Activated CD8-positive, alpha-beta memory T cell treated with anti-CD3 and anti-CD28 coated beads for 36 hours (primary cell): ENCODE measurements at regions not wholly inside any gene's neighbourhood (a gene's known extent, or its start where the extent isn't known, plus 50 kb on each side); places are given as distances from the start of the nearest gene placed in this dataset.

Source experiments
- CTCF ChIA-PET: fragments of 350-600 bp; sonication (Branson Sonifier 250); formaldehyde crosslinking; loops from one replicate; lab custom pipeline; 2021; ENCODE audit warnings: antibody characterized with exemption; lab: Charles Lee
- POLR2A ChIA-PET: fragments of 350-600 bp; sonication (Branson Sonifier 250); formaldehyde crosslinking; loops from one replicate; lab custom pipeline; 2021; ENCODE audit warnings: antibody characterized with exemption; lab: Charles Lee

GRCh38 chr13:90070362-90070761 lies 1277.1 kb upstream of the MIR17HG start:
- ChIA-PET CTCF (no interaction called here), POLR2A (no interaction called here)

GRCh38 chr13:90070837-90071525 lies 1276.5 kb upstream of the MIR17HG start:
- CTCF ChIA-PET = no interaction called here
- POLR2A ChIA-PET = no interaction called here

- ChIA-PET POLR2A (no interaction called here), CTCF (no interaction called here)
Observed at GRCh38 chr13:90084684-90085290, 1262.7 kb upstream of the MIR17HG start.

- ChIA-PET POLR2A (no interaction called here), CTCF (no interaction called here)
Observed at GRCh38 chr13:90089051-90089450, 1258.4 kb upstream of the MIR17HG start.

DNA sequence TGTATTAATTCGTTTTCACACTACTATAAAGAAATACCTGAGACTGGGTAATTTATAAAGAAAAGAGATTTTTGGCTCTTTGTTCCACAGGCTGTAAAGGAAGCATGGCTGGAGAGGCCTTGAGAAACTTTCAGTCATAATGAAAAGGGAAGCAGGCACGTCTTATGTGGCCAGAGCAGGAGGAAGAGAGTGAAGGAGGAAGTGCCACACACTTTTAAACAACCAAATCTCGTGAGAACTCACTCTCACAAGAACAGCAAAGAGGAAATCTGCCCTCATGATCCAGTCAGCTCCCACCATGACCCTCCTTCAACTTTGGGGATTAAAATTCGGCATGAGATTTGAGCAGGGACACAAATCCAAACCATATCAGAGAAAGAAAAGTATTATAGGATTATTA lies 1255.9 kb upstream of the MIR17HG start:
- POLR2A ChIA-PET = no interaction called here
- CTCF ChIA-PET = no interaction called here

DNA sequence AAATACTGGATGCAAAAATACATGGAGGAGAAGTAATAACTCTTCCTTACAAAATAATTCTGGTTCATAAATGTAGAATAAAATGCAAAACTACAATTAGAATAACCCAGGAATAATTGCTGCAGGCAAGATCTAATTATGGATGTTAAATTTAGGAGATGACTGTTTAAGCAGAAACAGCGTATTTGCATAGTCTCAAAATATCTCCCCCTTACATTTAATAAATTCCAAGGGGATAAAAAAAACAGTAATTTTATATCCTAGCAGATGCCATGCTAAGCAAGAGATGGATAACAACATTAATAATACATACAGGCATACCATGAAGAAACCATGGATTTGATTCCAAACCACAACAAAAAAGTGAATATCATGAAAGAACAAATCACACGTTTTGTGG lies 1253.1 kb upstream of the MIR17HG start:
- POLR2A ChIA-PET = no interaction called here

DNA sequence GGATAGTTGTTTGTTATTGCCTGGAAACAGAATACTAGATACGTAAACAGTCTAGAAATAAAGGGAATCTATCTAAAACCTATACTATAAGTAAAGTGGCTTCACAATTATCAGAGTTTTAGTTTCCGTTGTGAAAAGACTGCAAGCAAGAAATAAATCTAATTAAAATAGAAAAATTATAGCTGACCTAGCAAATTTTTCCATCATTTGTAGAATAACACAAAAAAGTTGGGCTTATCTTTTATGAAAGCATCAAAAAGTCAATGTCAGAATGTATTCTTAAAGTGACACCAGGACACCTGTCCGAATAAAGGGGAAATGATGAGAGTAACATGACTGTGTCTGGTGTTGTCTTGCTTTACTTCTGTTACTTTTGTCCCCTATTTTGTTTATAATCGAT lies 1248.9 kb upstream of the MIR17HG start:
- POLR2A ChIA-PET = no interaction called here
- CTCF ChIA-PET = no interaction called here

More for the DNA sequence above, 1253.1 kb upstream of the MIR17HG start:
- CTCF ChIA-PET = no interaction called here

DNA sequence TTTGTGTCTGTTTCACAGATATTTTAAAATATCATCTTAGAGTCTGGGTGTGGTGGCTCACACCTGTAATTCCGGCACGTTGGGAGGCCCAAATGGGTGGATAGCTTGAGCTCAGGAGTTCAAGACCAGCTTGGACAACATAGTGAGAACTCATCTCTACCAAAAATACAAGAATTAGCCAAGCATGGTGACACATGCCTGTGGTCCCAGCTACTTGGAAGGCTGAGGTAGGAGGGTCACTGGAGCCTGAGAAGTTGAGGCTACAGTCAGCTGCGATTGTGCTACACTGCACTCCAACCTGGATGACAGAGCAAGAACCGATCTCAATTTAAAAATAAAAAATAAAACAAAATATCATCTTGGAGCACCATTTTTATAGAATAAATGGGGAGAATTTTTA lies 1247.6 kb upstream of the MIR17HG start:
- CTCF ChIA-PET = no interaction called here
- POLR2A ChIA-PET = no interaction called here

DNA sequence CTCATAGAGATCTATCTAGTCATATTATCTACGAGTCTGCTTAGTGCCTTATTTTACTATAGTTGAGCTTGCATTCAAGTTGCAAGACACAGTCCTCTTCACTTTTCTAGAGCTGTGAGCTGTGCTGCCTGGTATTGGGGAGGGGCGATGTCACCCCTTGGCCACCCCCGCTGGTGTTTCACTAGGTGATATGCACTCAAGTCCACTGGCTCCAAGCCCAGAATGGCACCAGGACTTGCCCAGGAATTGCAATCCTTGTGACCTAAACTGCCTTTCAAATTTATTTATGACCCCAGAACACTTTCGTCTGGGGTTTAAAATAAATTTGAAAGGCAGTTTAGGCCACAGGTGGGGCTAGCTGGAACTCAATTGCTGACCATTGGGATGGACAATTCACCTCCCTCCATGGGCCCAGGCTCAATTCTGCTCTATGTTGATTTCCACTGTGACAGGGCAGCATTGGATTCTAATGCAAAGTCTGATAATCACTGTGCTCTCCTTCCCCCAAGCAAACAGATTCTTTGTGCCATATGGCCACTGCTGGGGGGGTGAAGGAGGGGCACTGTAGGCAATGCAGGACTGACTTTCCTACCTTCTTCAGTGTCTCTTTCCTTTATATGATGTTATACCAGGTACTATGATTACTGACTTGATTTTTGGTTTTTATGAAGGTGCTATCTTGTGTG lies 1244.2 kb upstream of the MIR17HG start:
- ChIA-PET CTCF (no interaction called here), POLR2A (no interaction called here)

DNA sequence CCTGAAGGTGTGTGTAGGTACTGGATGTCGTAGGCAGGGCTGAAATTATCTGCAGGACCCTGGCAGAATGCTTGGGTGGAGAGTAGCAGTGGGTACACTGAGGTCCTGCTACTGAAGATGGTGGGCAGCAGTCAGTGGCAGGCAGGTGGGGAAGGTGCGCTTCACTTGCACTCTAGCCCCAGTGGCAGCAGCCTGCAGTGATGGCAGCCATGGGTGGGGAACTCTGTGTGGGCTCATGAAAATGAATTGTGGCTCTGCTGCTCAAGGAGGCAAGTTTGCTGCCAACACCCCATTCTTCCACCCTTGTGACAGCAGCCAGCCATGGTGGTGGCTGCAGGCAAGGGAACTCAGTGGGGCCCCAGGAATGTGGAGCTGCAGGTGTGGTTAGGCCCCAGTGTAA lies 1242.7 kb upstream of the MIR17HG start:
- ChIA-PET POLR2A (no interaction called here), CTCF (no interaction called here)

GRCh38 chr13:90105276-90105675 lies 1242.2 kb upstream of the MIR17HG start:
- ChIA-PET POLR2A (no interaction called here), CTCF (no interaction called here)

DNA sequence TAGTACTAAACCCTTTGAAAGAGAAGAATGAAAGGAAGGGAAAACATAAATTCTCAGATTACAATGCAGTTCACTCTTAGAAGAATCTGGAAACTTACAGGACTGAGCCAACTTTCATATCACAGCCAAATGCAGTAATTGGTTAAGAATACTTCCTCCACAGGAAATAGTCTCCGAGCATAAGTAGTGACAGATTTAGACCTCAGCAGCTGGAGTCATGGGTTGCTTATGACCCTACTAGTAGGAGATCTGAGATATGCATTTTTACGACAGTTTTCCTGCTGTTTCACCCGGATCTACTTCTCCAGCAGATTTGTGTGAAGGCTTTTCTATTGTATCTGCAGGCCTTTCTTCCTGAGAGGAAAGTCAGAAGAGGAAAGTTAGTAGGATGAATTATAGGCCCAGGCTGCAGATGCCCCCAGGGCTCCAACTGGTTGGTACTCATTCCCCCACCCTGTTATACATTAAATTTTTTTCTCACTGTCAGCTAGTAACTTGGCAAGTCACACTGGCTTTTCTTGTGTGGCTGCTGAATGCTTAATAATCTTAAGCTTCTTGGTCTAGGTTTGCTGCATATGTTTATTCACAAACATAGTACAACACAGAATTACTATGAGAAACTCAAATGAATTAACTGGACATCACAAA lies 1241.5 kb upstream of the MIR17HG start:
- CTCF ChIA-PET = no interaction called here

GRCh38 chr13:90107661-90108060 lies 1239.8 kb upstream of the MIR17HG start:
- POLR2A ChIA-PET = no interaction called here
- CTCF ChIA-PET = no interaction called here

More for the DNA sequence above, 1241.5 kb upstream of the MIR17HG start:
- POLR2A ChIA-PET = no interaction called here

- CTCF ChIA-PET = no interaction called here
- POLR2A ChIA-PET = no interaction called here
Observed at GRCh38 chr13:90108547-90108946, 1238.9 kb upstream of the MIR17HG start.

GRCh38 chr13:90116121-90116520 lies 1231.4 kb upstream of the MIR17HG start:
- ChIA-PET CTCF (no interaction called here), POLR2A (no interaction called here)

DNA sequence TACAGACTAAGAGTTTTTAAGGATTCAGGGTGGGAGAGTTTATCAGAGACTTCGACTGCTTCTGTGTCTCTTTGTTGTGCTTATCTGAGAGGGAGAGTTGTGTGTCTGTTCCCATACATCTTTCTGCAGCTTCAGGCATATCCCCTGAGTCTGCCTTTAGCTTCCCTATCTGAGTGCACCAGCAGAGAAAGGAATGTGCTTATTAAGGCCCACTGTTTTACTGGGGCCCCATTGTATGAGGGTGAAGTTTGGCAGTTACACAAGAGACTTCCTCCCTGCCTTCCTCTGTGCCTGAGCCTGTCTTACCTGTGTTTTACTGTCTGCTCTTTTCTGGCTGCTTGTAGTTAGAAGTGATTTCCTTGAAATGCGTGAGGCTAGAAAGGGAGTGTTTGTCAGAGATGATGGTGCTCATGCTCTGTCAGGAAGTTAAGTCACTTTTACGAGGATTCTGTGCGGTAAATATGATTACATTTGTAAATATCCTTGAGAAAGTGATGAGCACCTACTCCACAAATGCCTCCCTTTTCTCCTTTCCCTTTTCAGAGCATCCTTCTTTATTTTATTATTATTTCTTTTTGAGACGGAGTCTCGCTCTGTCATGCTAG lies 1228.9 kb upstream of the MIR17HG start:
- POLR2A ChIA-PET = no interaction called here
- CTCF ChIA-PET = no interaction called here

DNA sequence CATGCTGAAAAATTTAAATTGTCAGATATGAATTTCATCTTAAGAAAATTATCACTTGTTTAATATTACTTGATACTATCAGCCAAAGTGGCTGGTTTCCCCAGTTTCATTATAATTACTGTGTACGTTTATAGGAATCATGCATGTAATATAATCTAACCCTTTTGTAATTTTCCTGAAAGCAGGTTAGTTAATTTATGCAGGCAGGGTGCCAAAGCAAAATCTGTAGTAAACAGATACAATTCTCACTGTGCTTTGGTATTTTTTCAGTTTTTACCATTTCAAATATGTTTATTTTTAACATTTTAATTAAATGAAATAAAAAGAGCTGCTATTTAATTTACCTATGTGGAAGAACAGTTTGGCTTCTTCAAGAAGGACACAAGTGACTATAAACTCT lies 1227.5 kb upstream of the MIR17HG start:
- CTCF ChIA-PET = no interaction called here
- POLR2A ChIA-PET = no interaction called here

DNA sequence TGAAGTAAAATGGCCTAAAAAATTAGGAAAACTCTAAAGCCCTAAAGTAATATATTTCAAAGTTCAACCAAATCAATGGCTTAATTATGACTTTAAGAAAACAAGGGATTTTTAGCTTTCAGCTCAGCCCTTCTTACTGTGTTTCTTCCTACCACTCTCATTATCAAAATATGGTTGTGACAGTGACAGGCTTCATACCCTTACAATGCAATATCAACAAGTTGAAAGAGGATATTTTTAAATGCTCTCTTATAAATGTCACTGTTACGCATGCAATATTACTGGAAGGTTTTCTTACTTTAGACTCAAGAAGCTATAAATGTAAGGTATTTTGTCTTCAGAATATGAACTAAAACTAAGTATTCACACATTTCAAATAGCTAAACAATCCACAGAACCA lies 1225.7 kb upstream of the MIR17HG start:
- CTCF ChIA-PET = no interaction called here
- POLR2A ChIA-PET = no interaction called here

DNA sequence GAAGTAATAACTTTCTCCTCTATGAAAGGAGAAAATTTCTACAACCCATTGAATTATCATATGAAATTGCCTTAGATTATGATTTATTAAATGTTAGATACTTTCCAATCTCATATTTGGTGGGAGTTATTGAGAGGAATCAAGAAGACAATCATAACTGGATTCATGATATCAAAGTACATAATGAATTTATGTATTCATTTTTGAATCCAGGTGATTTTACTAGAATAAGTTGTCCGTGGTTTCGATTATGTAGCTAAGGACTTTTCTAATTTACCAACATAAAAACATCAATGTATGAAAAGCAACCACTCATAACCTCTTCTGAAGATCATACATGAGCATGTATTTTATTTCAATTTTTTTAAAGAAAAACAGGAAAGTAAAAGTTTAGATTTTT lies 1225.0 kb upstream of the MIR17HG start:
- POLR2A ChIA-PET = no interaction called here

GRCh38 chr13:90135558-90135957 lies 1211.9 kb upstream of the MIR17HG start:
- POLR2A ChIA-PET = no interaction called here

More for the DNA sequence above, 1225.0 kb upstream of the MIR17HG start:
- CTCF ChIA-PET = no interaction called here

More at GRCh38 chr13:90135558-90135957, 1211.9 kb upstream of the MIR17HG start:
- CTCF ChIA-PET = no interaction called here
